Liver (tissue), 3 donors: ENCODE measurements at regions not wholly inside any gene's neighbourhood (a gene's known extent, or its start where the extent isn't known, plus 50 kb on each side); places are given as distances from the start of the nearest gene placed in this dataset.
A peak's percentile ranks its signal among the peaks of the same experiment; 100 is the strongest.

Experiments used
- CTCF ChIP-seq: fragments of 150-350 bp; IDR thresholded peaks from 2 replicates; pipeline ENCODE4 v1.5.1; 2017; ENCODE audit warnings: improper control_type of control experiment, low read depth, low read length; ENCODE audit not compliant: missing input control
- FOXA2 ChIP-seq: IDR thresholded peaks from 2 replicates; pipeline ENCODE4 v1.6.1; 2016; ENCODE audit warnings: antibody characterized with exemption
- JUND ChIP-seq, 2 donors: IDR thresholded peaks; 2 replicates each; pipeline ENCODE4 v1.6.1; 2016; ENCODE audit warnings: antibody characterized with exemption in 2 of 2
- RAD21 ChIP-seq, 2 donors: IDR thresholded peaks; 2 replicates each; pipeline ENCODE4 v1.6.1; 2016; ENCODE audit warnings: antibody characterized with exemption in 2 of 2, mild to moderate bottlenecking in 2 of 2
- REST ChIP-seq: IDR thresholded peaks from 2 replicates; pipeline ENCODE4 v1.6.1; 2016; ENCODE audit warnings: antibody characterized with exemption, mild to moderate bottlenecking
- RXRA ChIP-seq, 2 donors: IDR thresholded peaks; 2 replicates each; pipeline ENCODE4 v1.6.1; 2017 to 2018; ENCODE audit warnings: antibody characterized with exemption in 2 of 2, mild to moderate bottlenecking in 1 of 2
- donor health status: healthy.
- donor health status: healthy.

GRCh38 chr5:96117771-96118651 lies 156.4 kb upstream of the ELL2 start:
- TF ChIP-seq REST (peak; percentile 88), CTCF (no peak), JUND (IDR thresholded peaks at IDR 0.05) (peak; percentile 29 to 81), RAD21 (IDR thresholded peaks at IDR 0.05) (peak; percentile 55 to 63), RXRA (IDR thresholded peaks at IDR 0.05) (peak; percentile 58 to 73), FOXA2 (peak; percentile 51)
